Heart right ventricle (tissue), 16 donors: ENCODE measurements at regions not wholly inside any gene's neighbourhood (a gene's known extent, or its start where the extent isn't known, plus 50 kb on each side); places are given as distances from the start of the nearest gene placed in this dataset.

Experiments used
- ATAC-seq, 8 donors: fragments of 200-7000 bp; cut with Tn5 transposase; one replicate each; pipeline ENCODE4 v1.9.1; 2020; ENCODE audit warnings: mild to moderate bottlenecking in 8 of 8, moderate library complexity in 8 of 8, moderate number of reproducible peaks in 1 of 8
- DNase-seq, 2 donors: peaks; one replicate each; pipeline ENCODE4 v3.0.0-alpha.2; 2020
- H3K27ac ChIP-seq, 10 donors: fragments of 200-600 bp; sonication (generic) in 2 of 10; one replicate each; pipeline versions ENCODE4 v1.5.0 to v1.8.0; 2020 to 2022; ENCODE audit warnings: mild to moderate bottlenecking in 3 of 10
- H3K27me3 ChIP-seq, 7 donors: fragments of 200-600 bp; one replicate each; pipeline ENCODE4 v1.8.0; 2021 to 2022; ENCODE audit warnings: mild to moderate bottlenecking in 2 of 7
- H3K36me3 ChIP-seq, 9 donors: fragments of 200-600 bp; sonication (generic) in 1 of 9; one replicate each; pipeline versions ENCODE4 v1.5.0 to v1.8.0; 2020 to 2022; ENCODE audit warnings: mild to moderate bottlenecking in 2 of 9
- H3K4me1 ChIP-seq, 9 donors: fragments of 200-600 bp; sonication (generic) in 1 of 9; one replicate each; pipeline versions ENCODE4 v1.5.0 to v1.8.0; 2020 to 2022; ENCODE audit warnings: mild to moderate bottlenecking in 4 of 9
- H3K4me3 ChIP-seq, 10 donors: fragments of 200-600 bp; sonication (generic) in 2 of 10; one replicate each; pipeline versions ENCODE4 v1.5.0 to v1.8.0; 2020 to 2022; ENCODE audit warnings: mild to moderate bottlenecking in 7 of 10, moderate library complexity in 2 of 10
- H3K9me3 ChIP-seq, 11 donors: fragments of 200-600 bp in 10 of 11; sonication (generic) in 2 of 11; one replicate each; pipeline versions ENCODE4 v1.5.0 to v1.8.0; 2013 to 2022; ENCODE audit warnings: mild to moderate bottlenecking in 2 of 11, control low read depth in 1 of 11, moderate library complexity in 1 of 11
- CTCF ChIP-seq, 9 donors: fragments of 200-600 bp; sonication (generic) in 2 of 9; IDR thresholded peaks; one replicate each; pipeline versions ENCODE4 v1.5.0 to v1.8.0; 2021 to 2022; ENCODE audit warnings: antibody characterized with exemption in 9 of 9, mild to moderate bottlenecking in 5 of 9, moderate library complexity in 1 of 9
- WGBS, 2 donors: extraction: QIAGEN DNeasy Blood & Tissue Kit; methylation state at CpG; one replicate each; pipeline ENCODE4 v1.1.7; 2013; ENCODE audit warnings: inconsistent platforms in 1 of 2; 5-methylcytosine and 5-hydroxymethylcytosine counted together
- intact Hi-C, 10 donors: fragments of 100-400 bp; cut with DNase I; formaldehyde crosslinking; loops; one replicate each; pipeline versions ENCODE4 v1.11.1 to v1.14.2; 2022
- donor health status: Arrhythmogenic right ventricular cardiomyopathy.
- donor health status: ischemic (EF 13 %, LVEDD 7.1; RV severe dilation, severe dysfunction).
- donor health status: healthy with polysubstance abuse.
- donor health status: DM: no; HTN: yes; CAD: no.
- donor health status: DM: no; HTN: no; CAD: no.
- donor health status: ischemic (EF 25% LVEDD 6.9; RV normal size, moderate dysfunction).
- donor health status: ischemic (EF 25% LVEDD 5.7; RV mildly dilated, moderate dysfunction).
- donor health status: healthy.
- donor health status: DM: yes; HTN: yes; CAD: no.
- donor health status: Ischemic cardiomyopathy.
- donor health status: ischemic (EF 35%, LVEDD 5.7; RV mildly dilated, moderate dysfunction).
- donor health status: nonischemic (EF 11% LVEDD 7.7; RV severe dilation, severe dysfunction).
- donor health status: DM: yes; HTN: yes; CAD: no.
- donor health status: PGD.
- donor health status: ischemic (EF 29% LVEDD 5.4; RV normal size, mild dysfunction).
- donor health status: nonischemic (EF 23%, LVEDD 6.1; RV moderate dilation, normal function).

GRCh38 chr5:66507106-66507505, 89.1 kb upstream of the MAST4 start:
- DNase-seq (no peak), ATAC-seq (no peak)
- Histone ChIP-seq H3K4me1 (no peaks in the 10 kb centered on the region), H3K27ac (no peak overlapping the region), H3K4me3 (no peak overlapping the region), H3K27me3 (no peaks in the 10 kb centered on the region), H3K9me3 (no peaks in the 10 kb centered on the region), H3K36me3 (no peaks in the 10 kb centered on the region)
- intact Hi-C loops = loop anchor here in 1 of 10 donors (10.0 kb wide), 1 partner anchor 202 kb away; no protein-coding TSS in a partner anchor
- WGBS, 2 donors = 86 to 93% methylated on average over 2 of the region's 2 CpGs
- TF ChIP-seq CTCF (IDR thresholded peaks at IDR 0.05) = no peak

GRCh38 chr5:66511491-66511890, 84.7 kb upstream of the MAST4 start:
- intact Hi-C loops = no loop called here
- no peaks in the 10 kb centered on the region for H3K27me3 ChIP-seq
- WGBS, 2 donors = 87 to 88% methylated on average over 4 of the region's 4 CpGs
- no peak overlapping the region for H3K4me3 ChIP-seq
- peaks cover 0 to 7% (median 0%) of the 10 kb centered on the region in 9 donors for H3K4me1 ChIP-seq
- H3K9me3 ChIP-seq = no peaks in the 10 kb centered on the region
- H3K36me3 ChIP-seq = no peaks in the 10 kb centered on the region
- no peak for DNase-seq
- no peak for ATAC-seq
- H3K27ac ChIP-seq = no peak overlapping the region
- TF ChIP-seq CTCF (IDR thresholded peaks at IDR 0.05) = no peak

- Histone ChIP-seq H3K27me3 (no peaks in the 10 kb centered on the region), H3K4me3 (no peak overlapping the region), H3K9me3 (no peaks in the 10 kb centered on the region), H3K4me1 (peaks cover 0 to 7% (median 0%) of the 10 kb centered on the region in 9 donors), H3K36me3 (no peaks in the 10 kb centered on the region), H3K27ac (no peak overlapping the region)
- TF ChIP-seq CTCF (IDR thresholded peaks at IDR 0.05) = no peak
- DNase-seq (no peak), ATAC-seq (no peak)
- intact Hi-C loops = no loop called here
- WGBS, 2 donors = 78 to 88% methylated on average over 3 of the region's 3 CpGs
These were observed 83.1 kb upstream of the MAST4 start for GRCh38 chr5:66513130-66513529.

GRCh38 chr5:66515209-66515608, 81.0 kb upstream of the MAST4 start:
- ATAC-seq = no peak
- WGBS, 2 donors = 84 to 86% methylated on average over 5 of the region's 5 CpGs
- TF ChIP-seq CTCF (IDR thresholded peaks at IDR 0.05) = no peak
- H3K27ac ChIP-seq = no peak overlapping the region
- H3K4me1 ChIP-seq = peaks cover 0 to 7% (median 0%) of the 10 kb centered on the region in 9 donors
- peaks cover 0 to 3% (median 0%) of the 10 kb centered on the region in 11 donors for H3K9me3 ChIP-seq
- H3K27me3 ChIP-seq = no peaks in the 10 kb centered on the region
- no peak overlapping the region for H3K4me3 ChIP-seq
- no peak for DNase-seq
- intact Hi-C loops = no loop called here
- no peaks in the 10 kb centered on the region for H3K36me3 ChIP-seq
